B cell (primary cell): ENCODE measurements at regions not wholly inside any gene's neighbourhood (a gene's known extent, or its start where the extent isn't known, plus 50 kb on each side); places are given as distances from the start of the nearest gene placed in this dataset.

Experiments
- ATAC-seq: fragments of 200-7000 bp; cut with Tn5 transposase; one replicate; pipeline ENCODE4 v1.10.0; 2021; ENCODE audit warnings: low read depth, mild to moderate bottlenecking, moderate number of reproducible peaks, moderate library complexity
- CTCF ChIA-PET: fragments of 350-600 bp; sonication (Branson Sonifier 250); formaldehyde crosslinking; loops from one replicate; lab custom pipeline; 2021; ENCODE audit warnings: antibody characterized with exemption, inconsistent platforms; lab: Charles Lee
- POLR2A ChIA-PET: fragments of 350-600 bp; sonication (Branson Sonifier 250); formaldehyde crosslinking; loops from one replicate; lab custom pipeline; 2021; ENCODE audit warnings: antibody characterized with exemption; lab: Charles Lee
- DNase-seq: peaks from one replicate; pipeline ENCODE4 v3.0.0; 2013
- H2AFZ ChIP-seq: 2 replicates; pipeline ENCODE4 v1.6.1; 2012; ENCODE audit warnings: mild to moderate bottlenecking, low read depth, low read length; ENCODE audit not compliant: insufficient read depth, poor library complexity, severe bottlenecking
- H3K27ac ChIP-seq, 2 donors: 1 replicate in 1 of 2; 2 replicates in 1 of 2; pipeline ENCODE4 v1.5.1; 2012 to 2013; ENCODE audit warnings: low read length in 2 of 2, mild to moderate bottlenecking in 2 of 2, moderate library complexity in 1 of 2
- H3K27me3 ChIP-seq, 4 experiments: fragments of 200-600 bp in 1 of 4; sonication (generic) in 1 of 4; replicated peaks in 1 of 4; 1 replicate in 2 of 4; 2 replicates in 2 of 4; pipeline versions ENCODE4 v1.6.1 to v1.7.0; 2013 to 2016; ENCODE audit warnings: low read length in 3 of 4, mild to moderate bottlenecking in 2 of 4, mixed read lengths in 1 of 4, moderate library complexity in 1 of 4; ENCODE audit not compliant: insufficient read depth in 4 of 4, control insufficient read depth in 3 of 4; ENCODE audit errors: control extremely low read depth in 1 of 4
- H3K36me3 ChIP-seq, 2 experiments: replicated peaks in 1 of 2; 1 replicate in 1 of 2; 2 replicates in 1 of 2; pipeline versions ENCODE4 v1.6.1 to v1.7.1; 2013; ENCODE audit warnings: low read length in 1 of 2; ENCODE audit not compliant: insufficient read depth in 2 of 2, control insufficient read depth in 1 of 2; ENCODE audit errors: control extremely low read depth in 1 of 2, extremely low read depth in 1 of 2
- H3K4me1 ChIP-seq, 2 donors: fragments of 200-600 bp in 1 of 2; sonication (generic) in 1 of 2; 1 replicate in 1 of 2; 2 replicates in 1 of 2; pipeline versions ENCODE4 v1.5.1 to v1.6.1; 2013 to 2017; ENCODE audit warnings: low read length in 2 of 2; ENCODE audit not compliant: control insufficient read depth in 2 of 2, insufficient read depth in 2 of 2
- H3K4me2 ChIP-seq: replicated peaks from 2 replicates; pipeline ENCODE3; 2012; ENCODE audit warnings: mild to moderate bottlenecking, low read depth, low read length; ENCODE audit not compliant: poor library complexity, severe bottlenecking
- H3K4me3 ChIP-seq, 5 experiments: fragments of 200-600 bp in 1 of 5; sonication (generic) in 1 of 5; 1 replicate in 3 of 5; 2 replicates in 2 of 5; pipeline versions ENCODE4 v1.5.1 to v1.7.0; 2011 to 2016; ENCODE audit warnings: low read length in 4 of 5, mild to moderate bottlenecking in 4 of 5, low read depth in 2 of 5, control low read depth in 1 of 5, moderate library complexity in 1 of 5; ENCODE audit not compliant: insufficient read depth in 1 of 5; ENCODE audit errors: control extremely low read depth in 1 of 5, extremely low read depth in 1 of 5
- H3K79me2 ChIP-seq: fragments of 200-600 bp; sonication (generic); one replicate; pipeline ENCODE4 v1.6.0; 2016; ENCODE audit warnings: low read length; ENCODE audit not compliant: control insufficient read depth, insufficient read depth
- H3K9ac ChIP-seq: fragments of 200-600 bp; sonication (generic); 2 replicates; pipeline ENCODE4 v1.6.1; 2017; ENCODE audit warnings: mild to moderate bottlenecking, low read length, moderate library complexity
- H3K9me3 ChIP-seq, 3 donors: one replicate each; pipeline versions ENCODE4 v1.6.1 to v1.7.1; 2013; ENCODE audit warnings: low read length in 2 of 3; ENCODE audit not compliant: control insufficient read depth in 2 of 3, insufficient read depth in 1 of 3; ENCODE audit errors: control extremely low read depth in 1 of 3
- H4K20me1 ChIP-seq: 2 replicates; pipeline ENCODE4 v1.6.0; 2012; ENCODE audit warnings: mild to moderate bottlenecking, low read length; ENCODE audit not compliant: insufficient read depth, control insufficient read depth, poor library complexity, severe bottlenecking
- H3K27ac Mint-ChIP-seq: one replicate; pipeline ENCODE4 v1.8.0; 2021; ENCODE audit warnings: mixed read lengths
- H3K27me3 Mint-ChIP-seq: one replicate; pipeline ENCODE4 v1.8.0; 2021; ENCODE audit warnings: mixed read lengths
- H3K4me1 Mint-ChIP-seq: one replicate; pipeline ENCODE4 v1.8.0; 2021; ENCODE audit warnings: mixed read lengths
- H3K4me3 Mint-ChIP-seq: one replicate; pipeline ENCODE4 v1.8.0; 2021; ENCODE audit warnings: mixed read lengths
- H3K9me3 Mint-ChIP-seq: one replicate; pipeline ENCODE4 v1.8.0; 2022; ENCODE audit warnings: mixed read lengths; ENCODE audit not compliant: insufficient read depth
- CTCF ChIP-seq: fragments of 200-600 bp; IDR thresholded peaks from one replicate; pipeline ENCODE4 v1.8.0; 2022; ENCODE audit warnings: antibody characterized with exemption, mild to moderate bottlenecking
- EZH2 ChIP-seq: IDR thresholded peaks from 2 replicates; pipeline ENCODE4 v1.6.1; 2012; ENCODE audit warnings: borderline replicate concordance, low read depth, mild to moderate bottlenecking, moderate library complexity, low read length; ENCODE audit not compliant: insufficient read depth, poor library complexity, severe bottlenecking
- WGBS: methylation state at CpG from one replicate; pipeline ENCODE4 v1.1.5; 2013; ENCODE audit warnings: missing lambda C conversion rate; ENCODE audit not compliant: insufficient coverage; 5-methylcytosine and 5-hydroxymethylcytosine counted together
- intact Hi-C: fragments of 100-400 bp; cut with micrococcal nuclease; formaldehyde crosslinking; loops from one replicate; pipeline ENCODE4 v1.10.0; 2022

- Mint-ChIP-seq H3K27ac (no peak overlapping the region), H3K9me3 (peaks cover 2% of the 10 kb centered on the region), H3K27me3 (no peaks in the 10 kb centered on the region), H3K4me1 (no peaks in the 10 kb centered on the region), H3K4me3 (no peak overlapping the region)
- DNase-seq (no peak), ATAC-seq (no peak)
- WGBS: 89% methylated on average over 5 of the region's 6 CpGs
- H3K4me3 ChIP-seq: no peak overlapping the region
- H3K36me3 ChIP-seq: no peaks in the 10 kb centered on the region
- no peak for TF ChIP-seq EZH2
- no peak for TF ChIP-seq CTCF
- H3K4me1 ChIP-seq: no peaks in the 10 kb centered on the region
- H3K27ac ChIP-seq: no peak overlapping the region
- H4K20me1 ChIP-seq: no peaks in the 10 kb centered on the region
- ChIA-PET POLR2A (no interaction called here), CTCF (no interaction called here)
- H3K4me2 ChIP-seq: no peak overlapping the region
- intact Hi-C loops: no loop called here
- H3K9ac ChIP-seq: no peak overlapping the region
- no peak overlapping the region for H2AFZ ChIP-seq
- no peaks in the 10 kb centered on the region for H3K79me2 ChIP-seq
- H3K27me3 ChIP-seq: no peaks in the 10 kb centered on the region
- peaks cover 0 to 10% (median 0%) of the 10 kb centered on the region in 3 donors for H3K9me3 ChIP-seq
These were observed 474.7 kb upstream of the HS6ST1 start for GRCh38 chr2:128793404-128793803.

DNA sequence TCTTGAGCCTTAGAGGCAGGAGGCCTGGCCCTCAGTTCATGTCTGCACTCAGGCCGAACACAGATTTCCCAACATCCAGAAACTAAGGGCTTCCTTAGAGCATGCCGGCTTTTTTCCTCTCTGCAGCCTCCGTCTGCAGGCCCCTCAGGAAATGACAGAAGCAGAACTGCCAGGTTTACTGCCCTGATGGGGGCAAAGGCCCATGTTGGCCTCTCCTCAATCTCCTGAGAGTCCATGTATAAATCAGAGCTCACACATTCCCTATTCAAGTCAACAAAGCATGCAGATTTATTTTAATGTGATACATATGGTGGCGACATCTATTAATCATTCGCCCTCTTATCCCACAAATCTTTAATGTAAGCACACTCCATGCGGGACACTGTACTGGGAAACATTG, 475.6 kb upstream of the HS6ST1 start:
- CTCF ChIA-PET: no interaction called here
- H3K9ac ChIP-seq: no peak overlapping the region
- TF ChIP-seq EZH2 (no peak), CTCF (no peak)
- H3K27me3 Mint-ChIP-seq: no peaks in the 10 kb centered on the region
- H3K27ac Mint-ChIP-seq: no peak overlapping the region
- no peak for ATAC-seq
- 84% methylated on average over 4 of the region's 6 CpGs for WGBS
- no peaks in the 10 kb centered on the region for H3K4me1 ChIP-seq
- H3K79me2 ChIP-seq: no peaks in the 10 kb centered on the region
- no peaks in the 10 kb centered on the region for H3K36me3 ChIP-seq
- POLR2A ChIA-PET: no interaction called here
- H3K4me2 ChIP-seq: no peak overlapping the region
- no peak overlapping the region for H3K27ac ChIP-seq
- no peaks in the 10 kb centered on the region for H4K20me1 ChIP-seq
- H2AFZ ChIP-seq: no peak overlapping the region
- peaks cover 0 to 4% (median 0%) of the 10 kb centered on the region in 3 donors for H3K9me3 ChIP-seq
- H3K4me1 Mint-ChIP-seq: no peaks in the 10 kb centered on the region
- intact Hi-C loops: no loop called here
- H3K9me3 Mint-ChIP-seq: no peaks in the 10 kb centered on the region
- no peak overlapping the region for H3K4me3 ChIP-seq
- H3K4me3 Mint-ChIP-seq: no peak overlapping the region
- H3K27me3 ChIP-seq: no peaks in the 10 kb centered on the region
- DNase-seq: no peak
